ENCODE measurements at regions not wholly inside any gene's neighbourhood (a gene's known extent, or its start where the extent isn't known, plus 50 kb on each side); places are given as distances from the start of the nearest gene placed in this dataset.

DNA sequence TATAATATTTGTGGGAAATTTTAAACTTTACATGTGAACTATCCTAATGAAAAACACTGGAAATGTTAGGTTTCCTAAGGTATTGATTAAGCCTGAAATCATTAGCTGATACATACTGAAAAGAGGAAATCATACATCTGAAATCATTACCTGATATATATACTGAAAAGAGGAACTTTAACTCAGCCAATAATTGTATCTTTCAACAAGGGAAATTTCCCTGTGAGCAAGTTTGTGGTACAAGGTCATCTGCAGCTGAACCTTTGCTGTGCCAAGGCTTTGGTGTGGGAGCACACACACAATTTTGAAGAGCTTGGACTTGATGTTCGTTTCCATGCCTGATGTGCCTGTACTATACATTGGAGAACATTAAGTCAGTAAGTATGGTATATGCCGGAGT lies 131.9 kb upstream of the USP9X start:
- Mint-ChIP-seq H3K27me3 (ENCODE audit: low read depth) (no peaks in the 10 kb centered on the region; the same call in 1 of the 2 replicates), H3K9me3 (peaks cover 11% of the 10 kb centered on the region), H3K36me3 (peaks cover 8% of the 10 kb centered on the region), H3K4me3 (no peak overlapping the region), H3K27ac (no peak overlapping the region; the same call in 1 of the 2 replicates), H3K4me1 (peaks cover 29% of the 10 kb centered on the region)
- CTCF ChIA-PET: no interaction called here
- no peak for ATAC-seq
- no peak for DNase-seq (ENCODE audit: low spot score)
- TF ChIP-seq JUN (CRISPR knock-in tag; IDR thresholded peaks at IDR 0.05): no peak
- TF ChIP-seq, protein P1, sequence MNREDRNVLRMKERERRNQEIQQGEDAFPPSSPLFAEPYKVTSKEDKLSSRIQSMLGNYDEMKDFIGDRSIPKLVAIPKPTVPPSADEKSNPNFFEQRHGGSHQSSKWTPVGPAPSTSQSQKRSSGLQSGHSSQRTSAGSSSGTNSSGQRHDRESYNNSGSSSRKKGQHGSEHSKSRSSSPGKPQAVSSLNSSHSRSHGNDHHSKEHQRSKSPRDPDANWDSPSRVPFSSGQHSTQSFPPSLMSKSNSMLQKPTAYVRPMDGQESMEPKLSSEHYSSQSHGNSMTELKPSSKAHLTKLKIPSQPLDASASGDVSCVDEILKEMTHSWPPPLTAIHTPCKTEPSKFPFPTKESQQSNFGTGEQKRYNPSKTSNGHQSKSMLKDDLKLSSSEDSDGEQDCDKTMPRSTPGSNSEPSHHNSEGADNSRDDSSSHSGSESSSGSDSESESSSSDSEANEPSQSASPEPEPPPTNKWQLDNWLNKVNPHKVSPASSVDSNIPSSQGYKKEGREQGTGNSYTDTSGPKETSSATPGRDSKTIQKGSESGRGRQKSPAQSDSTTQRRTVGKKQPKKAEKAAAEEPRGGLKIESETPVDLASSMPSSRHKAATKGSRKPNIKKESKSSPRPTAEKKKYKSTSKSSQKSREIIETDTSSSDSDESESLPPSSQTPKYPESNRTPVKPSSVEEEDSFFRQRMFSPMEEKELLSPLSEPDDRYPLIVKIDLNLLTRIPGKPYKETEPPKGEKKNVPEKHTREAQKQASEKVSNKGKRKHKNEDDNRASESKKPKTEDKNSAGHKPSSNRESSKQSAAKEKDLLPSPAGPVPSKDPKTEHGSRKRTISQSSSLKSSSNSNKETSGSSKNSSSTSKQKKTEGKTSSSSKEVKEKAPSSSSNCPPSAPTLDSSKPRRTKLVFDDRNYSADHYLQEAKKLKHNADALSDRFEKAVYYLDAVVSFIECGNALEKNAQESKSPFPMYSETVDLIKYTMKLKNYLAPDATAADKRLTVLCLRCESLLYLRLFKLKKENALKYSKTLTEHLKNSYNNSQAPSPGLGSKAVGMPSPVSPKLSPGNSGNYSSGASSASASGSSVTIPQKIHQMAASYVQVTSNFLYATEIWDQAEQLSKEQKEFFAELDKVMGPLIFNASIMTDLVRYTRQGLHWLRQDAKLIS (CRISPR knock-in tag; IDR thresholded peaks at IDR 0.05; ENCODE audit: borderline replicate concordance): no peak
- TF ChIP-seq ZBTB21 (CRISPR knock-in tag; IDR thresholded peaks at IDR 0.05; ENCODE audit: borderline replicate concordance): no peak
- TF ChIP-seq JAZF1 (CRISPR knock-in tag; IDR thresholded peaks at IDR 0.05): no peak
- POLR2A ChIA-PET: no interaction called here

DNA sequence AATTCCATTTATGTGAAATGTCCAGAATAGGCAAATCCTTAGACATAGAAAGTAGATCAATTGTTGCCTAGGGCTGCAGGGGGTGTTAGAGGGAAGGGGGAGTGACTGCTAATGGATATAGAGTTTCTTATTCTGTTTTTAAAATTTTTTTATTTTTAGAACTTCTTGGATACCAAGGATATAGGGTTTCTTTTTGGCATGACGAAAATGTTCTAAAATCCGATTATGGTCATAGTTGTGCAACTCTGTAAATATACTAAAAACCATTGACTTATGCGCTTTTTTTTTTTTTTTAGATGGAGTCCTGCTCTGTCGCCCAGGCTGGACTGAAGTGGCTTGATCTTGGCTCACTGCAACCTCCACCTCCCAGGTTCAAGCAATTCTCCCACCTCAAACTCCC lies 125.2 kb upstream of the USP9X start:
- POLR2A ChIA-PET: no interaction called here
- H3K9me3 Mint-ChIP-seq: peaks cover 20% of the 10 kb centered on the region

DNA sequence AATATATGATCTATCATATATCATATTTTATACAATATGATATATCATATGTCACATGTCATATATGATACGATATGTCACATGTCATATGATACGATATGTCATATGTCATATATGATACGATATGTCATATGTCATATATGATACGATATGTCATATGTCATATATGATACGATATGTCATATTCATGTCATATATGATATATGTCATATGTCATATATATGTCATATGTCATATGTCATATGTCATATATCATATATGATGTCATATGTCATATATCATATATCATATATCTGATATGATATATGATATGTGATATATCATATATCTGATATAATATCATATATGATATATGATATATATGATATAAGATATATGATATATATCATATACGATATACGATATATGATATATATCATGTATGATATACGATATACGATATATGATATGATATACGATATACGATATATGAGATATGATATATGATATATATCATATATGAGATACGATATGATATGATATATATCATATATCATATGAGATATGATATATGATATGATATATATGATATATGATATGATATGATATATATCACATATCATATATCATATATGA lies 122.3 kb upstream of the USP9X start:
- Mint-ChIP-seq H3K9me3 (peaks cover 26% of the 10 kb centered on the region), H3K27me3 (ENCODE audit: low read depth) (no peaks in the 10 kb centered on the region), H3K36me3 (peaks cover 11% of the 10 kb centered on the region), H3K27ac (no peak overlapping the region), H3K4me1 (peaks cover 3% of the 10 kb centered on the region; the same call in 1 of the 2 replicates), H3K4me3 (no peak overlapping the region)
- ChIA-PET CTCF (no interaction called here), POLR2A (no interaction called here)
- no peak for TF ChIP-seq NFE2L1 (CRISPR knock-in tag; IDR thresholded peaks at IDR 0.05)
- no peak for TF ChIP-seq TEAD4 (CRISPR knock-in tag; IDR thresholded peaks at IDR 0.05)
- no peak for TF ChIP-seq ZNF317 (CRISPR knock-in tag; IDR thresholded peaks at IDR 0.05; ENCODE audit: borderline replicate concordance, low read depth)
- TF ChIP-seq EMX1 (CRISPR knock-in tag; IDR thresholded peaks at IDR 0.05): no peak
- TF ChIP-seq, protein P2, sequence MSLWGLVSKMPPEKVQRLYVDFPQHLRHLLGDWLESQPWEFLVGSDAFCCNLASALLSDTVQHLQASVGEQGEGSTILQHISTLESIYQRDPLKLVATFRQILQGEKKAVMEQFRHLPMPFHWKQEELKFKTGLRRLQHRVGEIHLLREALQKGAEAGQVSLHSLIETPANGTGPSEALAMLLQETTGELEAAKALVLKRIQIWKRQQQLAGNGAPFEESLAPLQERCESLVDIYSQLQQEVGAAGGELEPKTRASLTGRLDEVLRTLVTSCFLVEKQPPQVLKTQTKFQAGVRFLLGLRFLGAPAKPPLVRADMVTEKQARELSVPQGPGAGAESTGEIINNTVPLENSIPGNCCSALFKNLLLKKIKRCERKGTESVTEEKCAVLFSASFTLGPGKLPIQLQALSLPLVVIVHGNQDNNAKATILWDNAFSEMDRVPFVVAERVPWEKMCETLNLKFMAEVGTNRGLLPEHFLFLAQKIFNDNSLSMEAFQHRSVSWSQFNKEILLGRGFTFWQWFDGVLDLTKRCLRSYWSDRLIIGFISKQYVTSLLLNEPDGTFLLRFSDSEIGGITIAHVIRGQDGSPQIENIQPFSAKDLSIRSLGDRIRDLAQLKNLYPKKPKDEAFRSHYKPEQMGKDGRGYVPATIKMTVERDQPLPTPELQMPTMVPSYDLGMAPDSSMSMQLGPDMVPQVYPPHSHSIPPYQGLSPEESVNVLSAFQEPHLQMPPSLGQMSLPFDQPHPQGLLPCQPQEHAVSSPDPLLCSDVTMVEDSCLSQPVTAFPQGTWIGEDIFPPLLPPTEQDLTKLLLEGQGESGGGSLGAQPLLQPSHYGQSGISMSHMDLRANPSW (CRISPR knock-in tag; conservative IDR thresholded peaks at IDR 0.05; ENCODE audit: low read depth): no peak
- TF ChIP-seq, protein P3, sequence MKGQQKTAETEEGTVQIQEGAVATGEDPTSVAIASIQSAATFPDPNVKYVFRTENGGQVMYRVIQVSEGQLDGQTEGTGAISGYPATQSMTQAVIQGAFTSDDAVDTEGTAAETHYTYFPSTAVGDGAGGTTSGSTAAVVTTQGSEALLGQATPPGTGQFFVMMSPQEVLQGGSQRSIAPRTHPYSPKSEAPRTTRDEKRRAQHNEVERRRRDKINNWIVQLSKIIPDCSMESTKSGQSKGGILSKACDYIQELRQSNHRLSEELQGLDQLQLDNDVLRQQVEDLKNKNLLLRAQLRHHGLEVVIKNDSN (CRISPR knock-in tag; IDR thresholded peaks at IDR 0.05): no peak
- ATAC-seq: no peak
- DNase-seq (ENCODE audit: low spot score): no peak

More for the DNA sequence above, 125.2 kb upstream of the USP9X start:
- no peak overlapping the region for H3K4me3 Mint-ChIP-seq
- CTCF ChIA-PET: no interaction called here
- peaks cover 14% of the 10 kb centered on the region for H3K36me3 Mint-ChIP-seq
- peaks cover 3% of the 10 kb centered on the region; the same call in 1 of the 2 replicates for H3K4me1 Mint-ChIP-seq
- TF ChIP-seq NFATC4 (CRISPR knock-in tag; IDR thresholded peaks at IDR 0.05) (no peak), CBFB (CRISPR knock-in tag; IDR thresholded peaks at IDR 0.05; ENCODE audit: low read depth) (no peak), ZNF232 (CRISPR knock-in tag; IDR thresholded peaks at IDR 0.05) (no peak)
- TF ChIP-seq, protein P4, sequence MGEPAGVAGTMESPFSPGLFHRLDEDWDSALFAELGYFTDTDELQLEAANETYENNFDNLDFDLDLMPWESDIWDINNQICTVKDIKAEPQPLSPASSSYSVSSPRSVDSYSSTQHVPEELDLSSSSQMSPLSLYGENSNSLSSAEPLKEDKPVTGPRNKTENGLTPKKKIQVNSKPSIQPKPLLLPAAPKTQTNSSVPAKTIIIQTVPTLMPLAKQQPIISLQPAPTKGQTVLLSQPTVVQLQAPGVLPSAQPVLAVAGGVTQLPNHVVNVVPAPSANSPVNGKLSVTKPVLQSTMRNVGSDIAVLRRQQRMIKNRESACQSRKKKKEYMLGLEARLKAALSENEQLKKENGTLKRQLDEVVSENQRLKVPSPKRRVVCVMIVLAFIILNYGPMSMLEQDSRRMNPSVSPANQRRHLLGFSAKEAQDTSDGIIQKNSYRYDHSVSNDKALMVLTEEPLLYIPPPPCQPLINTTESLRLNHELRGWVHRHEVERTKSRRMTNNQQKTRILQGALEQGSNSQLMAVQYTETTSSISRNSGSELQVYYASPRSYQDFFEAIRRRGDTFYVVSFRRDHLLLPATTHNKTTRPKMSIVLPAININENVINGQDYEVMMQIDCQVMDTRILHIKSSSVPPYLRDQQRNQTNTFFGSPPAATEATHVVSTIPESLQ (CRISPR knock-in tag; IDR thresholded peaks at IDR 0.05): no peak
- H3K27ac Mint-ChIP-seq: no peak overlapping the region
- H3K27me3 Mint-ChIP-seq (ENCODE audit: low read depth): no peaks in the 10 kb centered on the region
- ATAC-seq (no peak), DNase-seq (ENCODE audit: low spot score) (no peak)
